ENCODE measurements at regions not wholly inside any gene's neighbourhood (a gene's known extent, or its start where the extent isn't known, plus 50 kb on each side); places are given as distances from the start of the nearest gene placed in this dataset.

DNA sequence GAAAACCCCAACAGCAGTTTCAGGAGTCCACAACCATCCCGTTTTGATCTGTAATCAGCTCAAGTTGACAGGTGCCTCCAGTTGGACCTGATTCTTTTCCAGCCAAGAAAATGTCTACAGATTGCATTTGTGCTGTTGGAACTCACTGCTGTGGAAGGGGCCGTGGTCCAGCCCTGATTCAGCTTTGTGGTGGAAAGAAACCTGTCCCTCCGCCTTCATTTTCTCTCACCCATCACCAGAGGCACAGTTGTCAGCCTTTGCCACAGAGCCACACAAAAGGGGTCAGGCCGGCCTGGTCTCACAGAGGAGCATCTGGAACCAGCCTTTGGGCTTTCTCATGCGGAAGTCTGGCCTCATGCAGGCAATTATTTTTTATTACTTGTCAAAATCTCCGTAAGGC is 483.6 kb downstream of the GADD45G start:
- Histone ChIP-seq H3K27ac (ENCODE audit: poor library complexity, severe bottlenecking) (no peak overlapping the region), H3K27me3 (ENCODE audit: insufficient read depth, poor library complexity, severe bottlenecking) (peaks cover 10% of the 10 kb centered on the region), H3K9me3 (ENCODE audit: severe bottlenecking) (no peaks in the 10 kb centered on the region), H3K36me3 (ENCODE audit: low read depth) (no peaks in the 10 kb centered on the region), H3K4me3 (ENCODE audit: severe bottlenecking) (no peak overlapping the region), H3K4me1 (ENCODE audit: insufficient read depth, poor library complexity, severe bottlenecking) (no peaks in the 10 kb centered on the region)
- TF ChIP-seq, protein P1, sequence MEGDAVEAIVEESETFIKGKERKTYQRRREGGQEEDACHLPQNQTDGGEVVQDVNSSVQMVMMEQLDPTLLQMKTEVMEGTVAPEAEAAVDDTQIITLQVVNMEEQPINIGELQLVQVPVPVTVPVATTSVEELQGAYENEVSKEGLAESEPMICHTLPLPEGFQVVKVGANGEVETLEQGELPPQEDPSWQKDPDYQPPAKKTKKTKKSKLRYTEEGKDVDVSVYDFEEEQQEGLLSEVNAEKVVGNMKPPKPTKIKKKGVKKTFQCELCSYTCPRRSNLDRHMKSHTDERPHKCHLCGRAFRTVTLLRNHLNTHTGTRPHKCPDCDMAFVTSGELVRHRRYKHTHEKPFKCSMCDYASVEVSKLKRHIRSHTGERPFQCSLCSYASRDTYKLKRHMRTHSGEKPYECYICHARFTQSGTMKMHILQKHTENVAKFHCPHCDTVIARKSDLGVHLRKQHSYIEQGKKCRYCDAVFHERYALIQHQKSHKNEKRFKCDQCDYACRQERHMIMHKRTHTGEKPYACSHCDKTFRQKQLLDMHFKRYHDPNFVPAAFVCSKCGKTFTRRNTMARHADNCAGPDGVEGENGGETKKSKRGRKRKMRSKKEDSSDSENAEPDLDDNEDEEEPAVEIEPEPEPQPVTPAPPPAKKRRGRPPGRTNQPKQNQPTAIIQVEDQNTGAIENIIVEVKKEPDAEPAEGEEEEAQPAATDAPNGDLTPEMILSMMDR (IDR thresholded peaks at IDR 0.05; ENCODE audit: poor library complexity, severe bottlenecking) = no peak
- DNase-seq (ENCODE audit: low spot score) (no peak), ATAC-seq (ENCODE audit: low read depth) (no peak)

DNA sequence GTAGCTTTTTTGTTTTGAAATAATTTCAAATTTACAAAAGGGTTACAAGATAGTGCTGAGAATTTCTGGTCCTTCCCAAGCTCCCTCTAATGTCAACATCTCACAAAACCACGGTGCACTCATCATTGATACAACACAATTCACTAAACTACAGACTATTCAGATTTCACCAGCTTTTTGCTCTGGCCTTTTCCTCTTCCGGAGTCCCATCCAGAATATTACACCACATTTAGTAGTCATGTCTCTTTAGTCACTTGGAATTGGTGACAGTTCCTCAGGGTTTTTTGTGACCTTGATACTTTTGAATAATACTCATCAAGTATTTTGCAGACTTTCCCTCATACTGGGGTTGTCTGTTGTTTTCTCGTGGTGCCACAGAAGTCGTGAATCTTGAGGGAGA is 484.0 kb downstream of the GADD45G start:
- no peaks in the 10 kb centered on the region for H3K9me3 ChIP-seq (ENCODE audit: severe bottlenecking)

DNA sequence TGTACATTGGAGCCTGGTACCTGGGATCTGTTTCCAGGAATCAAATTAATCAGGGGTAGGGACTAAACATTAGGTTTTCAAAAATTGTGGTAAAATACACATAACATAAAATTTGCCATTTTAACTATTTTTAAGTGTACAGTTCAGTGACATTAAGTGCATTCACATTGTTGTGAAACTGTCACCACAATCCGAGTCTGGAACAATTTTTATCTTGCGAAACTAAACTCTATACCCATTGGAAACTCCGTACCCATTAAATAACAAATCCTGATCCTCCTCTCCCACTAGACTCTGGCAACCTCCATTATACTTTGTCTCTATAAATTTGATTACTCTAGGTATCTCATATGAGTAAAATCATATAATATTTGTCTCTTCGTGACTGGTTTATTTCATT is 486.2 kb downstream of the GADD45G start:
- ATAC-seq (ENCODE audit: low read depth) = no peak
- H3K27me3 ChIP-seq (ENCODE audit: insufficient read depth, poor library complexity, severe bottlenecking) = peaks cover 5% of the 10 kb centered on the region
- no peaks in the 10 kb centered on the region for H3K36me3 ChIP-seq (ENCODE audit: low read depth)
- no peak overlapping the region for H3K27ac ChIP-seq (ENCODE audit: poor library complexity, severe bottlenecking)
- no peak for DNase-seq (ENCODE audit: low spot score)
- H3K9me3 ChIP-seq (ENCODE audit: severe bottlenecking) = no peaks in the 10 kb centered on the region
- H3K4me3 ChIP-seq (ENCODE audit: severe bottlenecking) = no peak overlapping the region
- TF ChIP-seq, protein P1 (IDR thresholded peaks at IDR 0.05; ENCODE audit: poor library complexity, severe bottlenecking) = no peak
- no peaks in the 10 kb centered on the region for H3K4me1 ChIP-seq (ENCODE audit: insufficient read depth, poor library complexity, severe bottlenecking)

More for the DNA sequence above, 484.0 kb downstream of the GADD45G start:
- Histone ChIP-seq H3K27me3 (ENCODE audit: insufficient read depth, poor library complexity, severe bottlenecking) (peaks cover 8% of the 10 kb centered on the region), H3K27ac (ENCODE audit: poor library complexity, severe bottlenecking) (no peak overlapping the region), H3K36me3 (ENCODE audit: low read depth) (no peaks in the 10 kb centered on the region), H3K4me3 (ENCODE audit: severe bottlenecking) (no peak overlapping the region), H3K4me1 (ENCODE audit: insufficient read depth, poor library complexity, severe bottlenecking) (no peaks in the 10 kb centered on the region)
- TF ChIP-seq, protein P1 (IDR thresholded peaks at IDR 0.05; ENCODE audit: poor library complexity, severe bottlenecking) = no peak
- DNase-seq (ENCODE audit: low spot score) = no peak
- ATAC-seq (ENCODE audit: low read depth) = no peak

DNA sequence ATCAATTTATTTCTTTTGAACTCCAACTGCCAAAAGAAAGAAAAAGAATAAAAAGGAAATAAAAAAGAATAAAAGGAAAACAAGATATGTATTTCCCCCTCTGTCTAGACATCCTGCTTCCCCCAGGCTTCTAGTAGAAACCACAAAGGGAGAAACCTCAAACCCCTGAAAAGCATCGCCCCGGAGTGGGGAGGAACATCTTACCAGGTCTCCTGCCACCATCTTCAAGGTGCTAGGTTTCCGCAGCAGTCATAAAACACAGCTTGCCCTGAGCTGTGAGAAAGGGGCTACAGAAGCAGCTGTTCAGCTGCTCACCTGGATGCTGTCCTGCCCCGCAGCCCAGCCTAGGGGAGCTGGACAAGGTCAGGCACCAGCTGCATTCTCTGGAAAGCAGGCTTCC is 487.7 kb downstream of the GADD45G start:
- TF ChIP-seq, protein P1 (IDR thresholded peaks at IDR 0.05; ENCODE audit: poor library complexity, severe bottlenecking) = no peak
- H3K27ac ChIP-seq (ENCODE audit: poor library complexity, severe bottlenecking) = no peak overlapping the region
- no peak for DNase-seq (ENCODE audit: low spot score)
- H3K27me3 ChIP-seq (ENCODE audit: insufficient read depth, poor library complexity, severe bottlenecking) = peaks cover 5% of the 10 kb centered on the region
- H3K36me3 ChIP-seq (ENCODE audit: low read depth) = no peaks in the 10 kb centered on the region
- H3K9me3 ChIP-seq (ENCODE audit: severe bottlenecking) = no peaks in the 10 kb centered on the region
- H3K4me3 ChIP-seq (ENCODE audit: severe bottlenecking) = no peak overlapping the region
- ATAC-seq (ENCODE audit: low read depth) = no peak
- H3K4me1 ChIP-seq (ENCODE audit: insufficient read depth, poor library complexity, severe bottlenecking) = no peaks in the 10 kb centered on the region

DNA sequence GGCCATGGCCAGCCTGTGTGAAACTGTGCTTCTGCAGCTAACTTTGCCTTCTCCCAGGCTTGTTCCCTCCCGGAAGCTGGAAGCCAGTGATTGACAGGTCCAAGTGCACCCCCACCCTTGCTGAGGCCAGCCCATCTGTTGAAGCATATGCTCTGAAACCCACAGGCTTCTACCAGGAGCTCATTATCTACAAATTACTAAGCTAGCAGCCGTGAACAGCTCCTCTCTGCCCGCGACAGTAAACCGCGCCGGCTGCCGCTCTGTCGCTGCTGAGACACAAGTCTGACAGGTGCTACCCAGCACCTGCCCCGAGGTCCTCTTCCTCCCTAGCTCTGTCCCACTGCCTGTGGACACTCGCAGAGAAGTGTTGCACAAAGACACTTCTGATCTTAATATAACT is 490.9 kb downstream of the GADD45G start:
- no peaks in the 10 kb centered on the region for H3K4me1 ChIP-seq (ENCODE audit: insufficient read depth, poor library complexity, severe bottlenecking)
- no peaks in the 10 kb centered on the region for H3K27me3 ChIP-seq (ENCODE audit: insufficient read depth, poor library complexity, severe bottlenecking)
- DNase-seq (ENCODE audit: low spot score) (no peak), ATAC-seq (ENCODE audit: low read depth) (no peak)
- H3K27ac ChIP-seq (ENCODE audit: poor library complexity, severe bottlenecking) = no peak overlapping the region
- H3K9me3 ChIP-seq (ENCODE audit: severe bottlenecking) = no peaks in the 10 kb centered on the region
- no peaks in the 10 kb centered on the region for H3K36me3 ChIP-seq (ENCODE audit: low read depth)
- TF ChIP-seq, protein P1 (IDR thresholded peaks at IDR 0.05; ENCODE audit: poor library complexity, severe bottlenecking) = no peak
- no peak overlapping the region for H3K4me3 ChIP-seq (ENCODE audit: severe bottlenecking)
